BJ (cell line): ENCODE measurements at regions not wholly inside any gene's neighbourhood (a gene's known extent, or its start where the extent isn't known, plus 50 kb on each side); places are given as distances from the start of the nearest gene placed in this dataset.

Experiments used
- CTCF ChIA-PET: fragments of 350-600 bp; formaldehyde crosslinking; extraction: SDS; loops from one replicate; lab custom pipeline; 2021; ENCODE audit warnings: antibody characterized with exemption, inconsistent platforms; lab: Yijun Ruan, JAX
- POLR2A ChIA-PET: fragments of 300-600 bp; sonication (Branson Sonifier 250); formaldehyde crosslinking; extraction: SDS; loops from one replicate; lab custom pipeline; 2021; ENCODE audit warnings: antibody characterized with exemption; lab: Charles Lee
- DNase-seq: peaks from one replicate; pipeline ENCODE4 v3.0.0-alpha.2; 2011; ENCODE audit warnings: low read depth
- H3K27me3 ChIP-seq: 2 replicates; pipeline ENCODE4 v1.6.0; 2011; ENCODE audit warnings: low read length; ENCODE audit not compliant: control insufficient read depth, insufficient read depth
- H3K36me3 ChIP-seq: 2 replicates; pipeline ENCODE4 v1.5.1; 2011; ENCODE audit warnings: low read length; ENCODE audit not compliant: control insufficient read depth, insufficient read depth
- H3K4me3 ChIP-seq: 2 replicates; pipeline ENCODE4 v1.5.1; 2011; ENCODE audit warnings: low read depth, mild to moderate bottlenecking, control low read depth, low read length
- CTCF ChIP-seq: IDR thresholded peaks from 2 replicates; pipeline ENCODE4 v1.5.1; 2011; ENCODE audit warnings: low read depth, mild to moderate bottlenecking, control low read depth, inconsistent platforms, low read length, moderate library complexity; ENCODE audit not compliant: insufficient read depth

GRCh38 chr3:144912968-144913367 is 941.3 kb downstream of the DIPK2A start:
- no peak for TF ChIP-seq CTCF
- H3K36me3 ChIP-seq, result no peaks in the 10 kb centered on the region
- no peak overlapping the region for H3K4me3 ChIP-seq
- ChIA-PET POLR2A (no interaction called here), CTCF (no interaction called here)
- no peaks in the 10 kb centered on the region for H3K27me3 ChIP-seq
- DNase-seq, result no peak

- CTCF ChIA-PET, result no interaction called here
- H3K27me3 ChIP-seq, result no peaks in the 10 kb centered on the region
- H3K4me3 ChIP-seq, result no peak overlapping the region
- DNase-seq, result no peak
- no peak for TF ChIP-seq CTCF
- POLR2A ChIA-PET, result no interaction called here
- no peaks in the 10 kb centered on the region for H3K36me3 ChIP-seq
Measured at GRCh38 chr3:144915202-144915601, 943.6 kb downstream of the DIPK2A start.

GRCh38 chr3:144921710-144922109 is 950.1 kb downstream of the DIPK2A start:
- ChIA-PET CTCF (no interaction called here), POLR2A (no interaction called here)
- no peaks in the 10 kb centered on the region for H3K27me3 ChIP-seq
- no peak for DNase-seq
- TF ChIP-seq CTCF, result no peak
- no peaks in the 10 kb centered on the region for H3K36me3 ChIP-seq
- no peak overlapping the region for H3K4me3 ChIP-seq

- Histone ChIP-seq H3K36me3 (no peaks in the 10 kb centered on the region), H3K4me3 (no peak overlapping the region), H3K27me3 (no peaks in the 10 kb centered on the region)
- ChIA-PET POLR2A (no interaction called here), CTCF (no interaction called here)
- no peak for DNase-seq
- no peak for TF ChIP-seq CTCF
Measured at GRCh38 chr3:144923046-144923775, 951.6 kb downstream of the DIPK2A start.

- TF ChIP-seq CTCF, result no peak
- H3K4me3 ChIP-seq, result no peak overlapping the region
- ChIA-PET CTCF (no interaction called here), POLR2A (no interaction called here)
- no peak for DNase-seq
- no peaks in the 10 kb centered on the region for H3K36me3 ChIP-seq
- H3K27me3 ChIP-seq, result no peaks in the 10 kb centered on the region
Measured at GRCh38 chr3:144930431-144930830, 958.8 kb downstream of the DIPK2A start.
